T47D (cell line): ENCODE measurements at regions not wholly inside any gene's neighbourhood (a gene's known extent, or its start where the extent isn't known, plus 50 kb on each side); places are given as distances from the start of the nearest gene placed in this dataset.

ENCODE experiments used
- DNase-seq, 2 experiments: peaks; one replicate each; pipeline versions ENCODE4 v3.0.0 to v3.0.0-alpha.2; 2011 to 2012; ENCODE audit warnings: low read depth in 1 of 2, low spot score in 1 of 2
- JUND ChIP-seq: IDR thresholded peaks from 2 replicates; pipeline ENCODE4 v1.6.1; 2012; ENCODE audit warnings: low read depth
- in situ Hi-C: cut with HindIII; loops from 2 replicates; pipeline ENCODE4 v1.10.0; 2016; ENCODE audit warnings: low sequenced_read_pairs, low pct_unique_long_range_greater_than_20kb

- no peak for TF ChIP-seq JUND
- in situ Hi-C loops: no loop called here
- no peak for DNase-seq
Measured at GRCh38 chr5:20469792-20470191, 481.8 kb upstream of the CDH18 start.

DNA sequence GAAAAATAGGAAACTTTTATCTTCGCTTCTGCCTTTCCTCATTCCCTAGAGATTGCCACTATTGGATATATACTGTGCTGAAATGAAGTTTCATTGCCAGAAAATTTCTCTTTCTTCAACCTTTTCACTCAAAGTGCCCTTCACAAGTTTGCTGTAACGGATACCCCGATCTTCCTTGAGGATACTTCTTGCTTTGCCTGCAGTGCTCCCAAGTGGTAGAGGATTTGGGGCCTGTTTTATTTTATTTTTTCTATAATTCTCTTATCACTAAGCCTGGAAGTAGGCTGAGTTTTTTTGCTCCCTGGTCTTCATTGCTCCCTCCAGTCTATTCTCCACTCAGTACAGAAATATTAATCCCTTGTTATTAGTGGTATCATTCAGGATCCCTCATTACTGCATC lies 481.4 kb upstream of the CDH18 start:
- no peak for DNase-seq
- TF ChIP-seq JUND: no peak
- in situ Hi-C loops: no loop called here

- in situ Hi-C loops: no loop called here
- no peak for TF ChIP-seq JUND
- DNase-seq: no peak
Measured at GRCh38 chr5:20466512-20466911, 478.5 kb upstream of the CDH18 start.

GRCh38 chr5:20463206-20463605 lies 475.2 kb upstream of the CDH18 start:
- DNase-seq: no peak
- in situ Hi-C loops: no loop called here
- no peak for TF ChIP-seq JUND

- DNase-seq: no peak
- in situ Hi-C loops: no loop called here
- no peak for TF ChIP-seq JUND
Measured at GRCh38 chr5:20446121-20446520, 458.1 kb upstream of the CDH18 start.

DNA sequence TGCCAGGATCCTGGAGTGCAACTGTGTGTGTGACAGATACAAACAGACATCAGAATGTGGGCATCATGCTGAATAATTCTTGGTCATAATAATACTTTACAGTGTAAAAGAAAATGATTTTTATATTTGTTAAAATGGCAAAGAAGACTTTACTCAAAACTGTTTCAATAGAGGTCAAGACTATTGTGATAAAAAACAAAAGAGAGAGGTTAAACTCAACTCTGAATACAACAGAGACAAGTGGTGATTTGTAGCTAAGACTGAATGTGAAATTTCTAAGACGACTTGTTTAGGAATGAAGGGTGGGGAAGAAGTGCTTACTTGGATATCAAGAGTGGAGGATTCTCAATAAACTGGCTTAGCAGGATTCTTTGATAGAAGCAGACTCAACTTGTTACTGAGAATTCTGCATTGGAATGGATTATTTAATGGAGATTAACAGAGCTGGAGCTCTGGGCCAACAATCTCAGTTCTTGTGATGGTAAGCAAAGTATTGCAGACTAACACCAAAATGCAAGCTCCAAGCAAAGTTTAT lies 457.4 kb upstream of the CDH18 start:
- no peak for TF ChIP-seq JUND
- DNase-seq: no peak
- in situ Hi-C loops: no loop called here

DNA sequence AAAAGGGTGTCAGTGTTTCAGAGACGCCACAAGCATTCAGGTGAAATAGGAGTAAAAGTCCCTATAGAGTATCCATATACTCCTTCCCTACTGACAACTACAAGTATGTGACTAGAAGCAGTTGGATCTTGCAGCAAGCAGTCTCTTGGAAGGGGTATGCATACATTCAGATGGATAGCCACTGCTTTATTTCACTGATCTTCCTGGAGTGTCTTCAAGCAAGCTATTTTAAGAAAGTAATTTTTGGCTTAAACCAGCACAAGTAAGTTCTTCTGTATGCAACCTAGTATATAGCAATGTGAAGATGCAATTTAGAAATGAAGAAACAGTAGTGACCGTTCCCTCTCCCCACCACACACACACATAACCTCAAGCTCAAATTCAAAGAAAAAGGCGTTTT lies 446.8 kb upstream of the CDH18 start:
- in situ Hi-C loops: no loop called here
- no peak for DNase-seq
- no peak for TF ChIP-seq JUND

DNA sequence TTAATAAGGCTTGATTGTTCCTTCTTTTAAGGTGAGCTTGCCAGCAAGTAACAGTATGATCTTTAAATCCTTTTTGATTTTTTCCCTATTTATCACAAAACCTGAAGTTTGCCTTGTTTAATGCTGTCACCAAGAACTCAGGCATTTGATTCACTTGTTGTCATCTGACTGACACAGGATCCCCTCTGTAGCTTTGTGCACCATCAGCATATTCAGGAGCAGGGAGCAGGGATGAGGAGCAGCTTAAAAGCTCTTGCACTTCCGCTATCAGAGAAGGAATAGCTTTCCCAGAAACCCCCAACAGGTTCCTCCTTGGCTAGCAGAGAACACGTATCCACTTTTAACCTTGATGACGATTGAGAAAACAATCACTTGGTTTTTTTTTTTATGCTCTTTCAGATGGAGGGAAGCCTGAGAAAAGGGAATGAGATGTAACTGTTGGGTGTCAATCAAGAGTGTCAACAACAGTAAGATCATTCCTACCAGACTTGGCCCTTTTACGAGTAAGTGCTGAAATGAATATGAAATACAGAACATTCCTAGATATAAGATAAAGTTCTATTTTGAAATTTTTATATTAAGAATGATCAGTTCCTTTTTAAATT lies 433.1 kb upstream of the CDH18 start:
- in situ Hi-C loops: no loop called here
- no peak for TF ChIP-seq JUND
- no peak for DNase-seq
